HG02938 (cell line): ENCODE measurements at regions not wholly inside any gene's neighbourhood (a gene's known extent, or its start where the extent isn't known, plus 50 kb on each side); places are given as distances from the start of the nearest gene placed in this dataset.
"Not testable (repeated sequence)": the region's sequence is repeated elsewhere in the genome, so short reads cannot be mapped to it uniquely, and the experiment has no call there.

Experiments used
- ATAC-seq: cut with Tn5 transposase; IDR thresholded peaks from one replicate; pipeline ENCODE4 v1.9.1; 2021; ENCODE audit warnings: mild to moderate bottlenecking, moderate library complexity; ENCODE audit not compliant: unreplicated experiment

DNA sequence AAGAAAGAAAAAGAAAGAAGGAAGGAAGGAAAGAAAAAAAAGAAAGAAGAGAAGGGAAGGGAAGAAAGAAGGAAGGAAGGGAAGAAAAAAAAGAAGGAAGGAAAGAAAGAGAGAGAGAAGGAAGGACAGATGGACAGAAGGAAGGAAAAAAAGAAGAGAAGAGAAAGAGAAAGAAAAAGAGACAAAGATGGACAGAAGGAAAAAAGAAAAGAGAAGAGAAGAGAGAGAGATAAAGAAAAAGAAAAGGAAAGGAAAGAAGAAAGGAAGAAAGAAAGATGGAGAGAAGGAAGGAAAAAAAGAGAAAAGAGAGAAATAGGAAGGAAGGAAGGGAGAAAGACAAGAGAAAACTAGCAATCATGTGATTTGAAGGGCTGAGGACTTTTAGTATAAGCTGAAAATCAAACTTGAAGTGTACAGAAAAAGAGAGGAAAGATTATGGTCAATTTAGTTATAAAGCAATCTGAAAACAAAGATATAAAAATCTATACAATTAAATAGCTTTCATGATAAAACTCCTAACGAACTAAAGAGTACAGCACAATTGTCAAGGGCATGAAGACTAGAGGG, 115.3 kb downstream of the LTN1 start:
- ATAC-seq: no peak

DNA sequence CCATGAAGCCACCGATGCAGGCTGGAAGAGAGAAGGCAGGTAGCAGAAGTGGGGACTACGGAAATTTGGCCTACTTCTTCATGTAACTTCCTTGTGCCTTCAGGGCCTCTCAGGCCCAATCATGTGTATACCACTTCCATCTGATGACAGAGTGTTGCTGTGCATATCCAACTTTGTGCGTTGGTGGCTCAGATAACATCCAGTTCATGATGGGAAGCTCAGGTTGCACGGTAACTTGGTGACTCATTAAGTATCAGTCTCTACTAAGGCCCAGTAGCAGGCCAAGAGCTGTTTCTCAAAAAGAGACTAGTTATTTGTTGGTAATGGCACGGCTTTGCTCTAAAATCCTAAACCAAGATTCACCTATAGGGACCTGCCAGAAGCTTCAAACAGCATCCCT, 117.6 kb downstream of the LTN1 start:
- ATAC-seq: no peak

DNA sequence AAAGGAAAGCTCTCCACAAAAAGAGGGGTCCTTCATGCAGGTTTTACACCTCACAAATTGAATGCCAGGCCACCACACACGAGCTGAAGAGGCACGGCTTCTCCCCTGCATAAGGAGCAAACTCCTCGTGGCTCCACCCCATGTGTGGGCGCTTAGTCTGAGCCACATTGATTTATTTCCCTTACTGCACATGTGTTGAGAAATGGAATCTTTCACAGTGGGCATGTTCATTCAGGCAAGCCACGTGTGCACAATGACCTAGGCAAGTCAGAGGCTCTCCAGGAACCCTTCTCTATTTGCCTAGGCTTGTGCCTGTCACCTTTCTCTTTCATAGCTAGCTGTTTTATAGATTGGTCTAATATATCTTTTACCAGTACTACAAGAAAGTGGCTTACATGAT, 120.5 kb downstream of the LTN1 start:
- ATAC-seq: no peak

- no peak for ATAC-seq
These were observed 121.2 kb downstream of the LTN1 start for GRCh38 chr21:28871388-28872010.

DNA sequence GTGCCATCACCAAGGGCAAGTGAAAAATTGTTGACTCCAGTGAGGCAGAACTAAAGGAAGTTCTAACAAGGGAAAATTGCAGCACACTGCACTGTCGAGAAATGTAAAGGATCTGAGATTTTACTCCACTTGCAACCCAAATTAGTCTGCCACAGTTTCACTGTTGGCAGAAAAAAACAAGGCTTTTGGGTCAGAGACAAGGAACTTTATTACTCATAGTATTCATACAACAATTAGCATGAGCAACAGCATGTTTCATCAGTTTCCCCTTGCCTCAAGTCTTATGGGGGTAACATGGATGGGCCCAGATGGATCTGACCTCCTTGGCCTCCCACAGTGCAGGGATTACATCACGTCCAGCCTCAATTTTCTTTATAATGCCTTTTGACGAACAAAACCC, 125.3 kb downstream of the LTN1 start:
- no peak for ATAC-seq

GRCh38 chr21:28865488-28866186, 127.0 kb downstream of the LTN1 start:
- no peak for ATAC-seq

GRCh38 chr21:28858424-28858823, 134.3 kb downstream of the LTN1 start:
- no peak for ATAC-seq

DNA sequence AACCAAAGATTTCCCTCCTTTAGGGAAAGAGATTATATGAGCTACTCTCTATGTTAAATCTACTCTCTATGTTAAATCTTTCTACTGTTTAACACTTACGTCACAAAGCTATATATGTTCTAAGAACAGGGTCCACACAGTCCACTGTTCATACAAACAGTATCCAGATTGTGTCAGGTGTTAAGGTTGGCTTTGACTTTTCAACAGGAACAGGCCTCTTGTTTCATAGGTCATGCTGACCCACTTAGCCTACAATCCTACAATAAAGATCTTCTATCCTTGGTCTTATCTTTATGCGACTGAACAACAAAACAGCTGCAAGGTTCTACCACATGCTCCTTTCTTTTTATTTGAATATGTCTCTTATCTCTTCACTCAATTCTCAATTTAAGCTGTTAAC, 134.9 kb downstream of the LTN1 start:
- ATAC-seq: no peak

GRCh38 chr21:28856588-28857250, 136.0 kb downstream of the LTN1 start:
- ATAC-seq: no peak

- ATAC-seq: no peak
These were observed 140.0 kb downstream of the LTN1 start for GRCh38 chr21:28852706-28853105.

DNA sequence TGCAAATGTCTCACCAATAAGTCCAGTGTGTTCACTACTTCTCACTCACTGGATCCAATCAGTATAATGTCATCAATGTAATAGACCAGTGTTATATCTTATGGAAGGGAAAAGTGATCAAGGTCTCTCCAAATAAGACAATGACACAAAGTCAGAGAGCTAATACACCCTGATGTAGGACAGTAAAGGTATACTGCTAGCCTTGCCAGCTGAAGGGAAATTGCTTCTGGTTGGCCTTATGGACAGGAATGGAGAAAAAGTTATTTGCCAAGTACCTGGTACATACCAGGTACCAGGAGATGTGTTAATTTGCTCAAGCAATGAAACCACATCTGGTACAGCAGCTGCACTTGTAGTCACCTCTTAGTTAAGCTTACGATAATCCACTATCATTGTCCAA, 141.0 kb downstream of the LTN1 start:
- ATAC-seq: no peak

DNA sequence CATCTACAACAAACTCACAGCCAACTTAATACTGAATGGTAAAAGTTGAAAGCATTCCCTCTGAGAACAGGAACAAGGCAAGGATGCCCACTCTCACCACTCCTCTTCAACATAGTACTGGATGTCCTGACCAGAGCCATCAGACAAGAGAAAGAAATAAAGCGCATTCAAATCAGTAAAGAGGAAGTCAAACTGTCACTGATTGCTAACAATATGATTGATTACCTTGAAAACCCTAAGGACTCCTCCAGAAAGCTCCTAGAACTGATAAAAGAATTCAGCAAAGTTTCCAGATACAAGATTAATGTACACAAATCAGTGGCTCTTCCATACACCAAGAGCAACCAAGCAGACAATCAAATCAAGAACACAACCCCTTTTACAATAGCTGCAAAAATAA, 153.4 kb downstream of the LTN1 start:
- not testable (repeated sequence) for ATAC-seq

DNA sequence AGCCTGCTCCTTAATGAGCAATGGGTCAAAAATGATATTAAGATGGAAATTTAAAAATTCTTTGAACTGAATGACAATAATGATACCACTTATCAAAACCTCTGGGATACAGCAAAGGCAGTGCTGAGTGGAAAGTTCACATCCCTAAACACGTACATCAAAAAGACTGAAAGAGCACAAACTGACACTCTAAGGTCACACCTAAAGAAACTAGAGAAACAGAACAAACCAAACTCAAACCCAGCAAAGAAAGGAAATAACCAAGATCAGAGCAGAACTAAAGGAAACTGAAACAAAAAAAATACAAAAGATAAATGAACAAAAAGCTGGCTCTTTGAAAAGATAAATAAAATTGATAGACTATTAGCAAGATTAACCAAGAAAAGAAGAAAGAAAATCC, 155.3 kb downstream of the LTN1 start:
- not testable (repeated sequence) for ATAC-seq

DNA sequence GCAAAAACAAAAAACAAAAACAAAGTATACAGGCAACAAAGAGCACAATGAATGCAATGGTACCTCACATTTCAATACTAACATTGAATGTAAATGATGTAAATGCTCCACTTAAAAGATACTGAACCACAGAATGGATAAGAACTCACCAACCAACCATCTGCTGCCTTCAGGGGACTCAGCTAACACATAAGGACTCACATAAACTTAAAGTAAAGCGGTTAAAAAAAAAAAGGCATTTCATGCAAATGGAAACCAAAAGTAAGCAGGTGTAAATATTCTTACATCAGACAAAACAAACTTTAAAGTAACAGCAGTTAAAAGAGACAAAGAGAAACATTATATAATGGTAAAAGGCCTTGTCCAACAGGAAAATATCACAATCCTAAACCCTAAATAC, 156.1 kb downstream of the LTN1 start:
- ATAC-seq: not testable (repeated sequence)

GRCh38 chr21:28834335-28835238, 158.1 kb downstream of the LTN1 start:
- no peak for ATAC-seq

DNA sequence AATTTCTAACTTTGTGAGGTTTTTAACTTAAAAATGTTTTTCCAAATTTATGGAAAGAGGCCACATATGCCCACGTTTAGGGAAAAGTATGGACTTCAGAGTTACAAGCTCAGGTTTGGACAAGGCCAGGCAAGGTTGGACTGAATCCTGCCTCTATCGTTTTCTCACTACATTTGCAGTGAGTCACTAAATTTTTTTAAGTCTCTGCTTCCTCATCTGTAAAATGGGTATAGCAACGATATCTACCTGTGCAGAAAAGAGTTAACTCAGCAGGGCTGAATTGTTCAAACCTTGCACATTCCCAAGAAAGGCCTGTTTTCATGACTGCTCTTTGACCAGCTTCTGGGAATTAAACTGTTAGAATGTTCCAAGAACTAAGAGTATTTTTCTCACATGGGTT, 159.1 kb downstream of the LTN1 start:
- ATAC-seq: no peak

GRCh38 chr21:28833182-28833581, 159.5 kb downstream of the LTN1 start:
- no peak for ATAC-seq

- ATAC-seq: no peak
These were observed 160.0 kb downstream of the LTN1 start for GRCh38 chr21:28832715-28833061.

- no peak for ATAC-seq
These were observed 160.5 kb downstream of the LTN1 start for GRCh38 chr21:28832013-28832714.

DNA sequence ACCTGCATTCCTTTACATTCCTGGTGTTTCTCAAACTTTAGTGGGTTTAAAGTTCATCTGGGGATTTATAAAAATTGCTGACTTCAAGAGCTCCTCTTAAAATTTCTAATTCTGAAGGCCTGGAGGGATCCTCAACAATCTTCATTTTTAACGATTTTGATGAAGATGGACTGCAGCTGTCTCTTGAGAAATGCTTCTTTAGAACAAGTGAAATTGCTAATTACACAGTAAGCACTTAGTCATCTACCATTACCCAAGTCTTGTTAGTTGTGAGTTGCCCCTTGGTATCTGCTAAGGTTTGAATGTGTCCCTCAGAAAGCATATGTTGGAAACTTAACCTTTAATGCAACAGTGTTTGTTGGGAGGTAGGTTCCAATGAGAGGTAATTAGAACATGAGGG, 163.7 kb downstream of the LTN1 start:
- ATAC-seq: no peak
